ENCODE measurements at regions not wholly inside any gene's neighbourhood (a gene's known extent, or its start where the extent isn't known, plus 50 kb on each side); places are given as distances from the start of the nearest gene placed in this dataset.

DNA sequence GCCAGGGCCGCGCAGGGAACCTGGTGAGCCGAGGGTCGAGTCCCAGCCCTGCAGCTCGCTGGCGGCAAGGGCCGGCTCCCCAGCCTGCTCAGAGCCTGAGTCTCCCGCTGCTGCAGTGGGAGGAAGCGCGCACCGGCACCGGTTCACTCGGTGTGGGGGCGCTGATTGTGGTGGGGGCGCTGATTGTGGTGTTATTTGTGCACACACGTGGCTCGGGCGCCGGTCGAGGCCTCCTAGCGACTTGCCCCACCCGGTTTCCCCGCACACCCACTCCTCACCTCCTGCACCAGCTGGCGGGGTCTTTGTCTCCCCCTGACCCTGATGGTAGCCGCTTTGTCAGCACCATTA is 266.7 kb downstream of the NSG2 start:
- no peak overlapping the region for H2AFZ ChIP-seq (ENCODE audit: low read depth, low read length, poor library complexity, severe bottlenecking)
- H3K9ac ChIP-seq (ENCODE audit: low read length) = no peak overlapping the region
- peak; percentile 48 for ATAC-seq
- POLR2A ChIA-PET = interaction anchor here (0.9 kb wide), 1 partner anchor 267 kb away, joined by 8 read pairs; the partner anchor contains the start of gene NSG2
- no peaks in the 10 kb centered on the region for H3K36me3 ChIP-seq (ENCODE audit: control insufficient read depth in 1 of 2, insufficient read depth in 2 of 2, low read length in 2 of 2)
- DNase-seq (ENCODE audit: low read depth, low spot score) = no peak
- no TSS peak for BruUV-seq (replicated peaks)
- RAD21 ChIA-PET (ENCODE audit: low non-redundant PET in 1 of 2, low total read pairs in 2 of 2, uncharacterized antibody in 2 of 2, unreplicated experiment in 2 of 2) = interaction anchor here (0.7 to 2.7 kb wide), 3 partner anchors 27 to 267 kb away, joined by 3 to 30 read pairs (median 15); partner anchors contain the start of gene NSG2 (in 2 of the 2)
- H3K27me3 ChIP-seq (ENCODE audit: insufficient read depth, low read length) = peaks cover 4% of the 10 kb centered on the region; the same call in 1 of the 2 replicates
- H3K9me3 ChIP-seq (ENCODE audit: control insufficient read depth in 1 of 2, insufficient read depth in 1 of 2, low read depth in 1 of 2, low read length in 2 of 2) = no peaks in the 10 kb centered on the region
- no peak overlapping the region for H3K4me3 ChIP-seq (replicated peaks in 1 of 2; ENCODE audit: low read depth in 1 of 2, low read length in 2 of 2)
- H3K9me2 ChIP-seq (ENCODE audit: insufficient read depth) = no peaks in the 10 kb centered on the region
- intact Hi-C loops (cut with micrococcal nuclease) = loop anchor here (1.0 kb wide), 1 partner anchor 267 kb away; the partner anchor contains the start of gene NSG2
- no peak overlapping the region for H3K27ac ChIP-seq (ENCODE audit: low read depth, low read length)
- no peaks in the 10 kb centered on the region; a peak in 1 of 4 replicates for H3K4me1 ChIP-seq (ENCODE audit: control insufficient read depth in 1 of 2, insufficient read depth in 2 of 2, low read length in 2 of 2)
- H4K20me1 ChIP-seq (ENCODE audit: insufficient read depth) = no peaks in the 10 kb centered on the region
- TF ChIP-seq, protein P1, sequence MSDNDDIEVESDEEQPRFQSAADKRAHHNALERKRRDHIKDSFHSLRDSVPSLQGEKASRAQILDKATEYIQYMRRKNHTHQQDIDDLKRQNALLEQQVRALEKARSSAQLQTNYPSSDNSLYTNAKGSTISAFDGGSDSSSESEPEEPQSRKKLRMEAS (IDR thresholded peaks at IDR 0.05) = no peak
- TF ChIP-seq SP1 (IDR thresholded peaks at IDR 0.05; ENCODE audit: low read depth) = no peak
- no peak for TF ChIP-seq SRF (IDR thresholded peaks at IDR 0.05; ENCODE audit: low read depth)
- no peak for TF ChIP-seq FOSL1 (IDR thresholded peaks at IDR 0.05; ENCODE audit: low read depth)
- TF ChIP-seq ZFX (IDR thresholded peaks at IDR 0.05) = no peak
- no peak for TF ChIP-seq ELF1 (IDR thresholded peaks at IDR 0.05; ENCODE audit: borderline replicate concordance, low read depth)
- TF ChIP-seq RAD21 (IDR thresholded peaks at IDR 0.05; ENCODE audit: low read depth) = no peak
- TF ChIP-seq, protein P2, sequence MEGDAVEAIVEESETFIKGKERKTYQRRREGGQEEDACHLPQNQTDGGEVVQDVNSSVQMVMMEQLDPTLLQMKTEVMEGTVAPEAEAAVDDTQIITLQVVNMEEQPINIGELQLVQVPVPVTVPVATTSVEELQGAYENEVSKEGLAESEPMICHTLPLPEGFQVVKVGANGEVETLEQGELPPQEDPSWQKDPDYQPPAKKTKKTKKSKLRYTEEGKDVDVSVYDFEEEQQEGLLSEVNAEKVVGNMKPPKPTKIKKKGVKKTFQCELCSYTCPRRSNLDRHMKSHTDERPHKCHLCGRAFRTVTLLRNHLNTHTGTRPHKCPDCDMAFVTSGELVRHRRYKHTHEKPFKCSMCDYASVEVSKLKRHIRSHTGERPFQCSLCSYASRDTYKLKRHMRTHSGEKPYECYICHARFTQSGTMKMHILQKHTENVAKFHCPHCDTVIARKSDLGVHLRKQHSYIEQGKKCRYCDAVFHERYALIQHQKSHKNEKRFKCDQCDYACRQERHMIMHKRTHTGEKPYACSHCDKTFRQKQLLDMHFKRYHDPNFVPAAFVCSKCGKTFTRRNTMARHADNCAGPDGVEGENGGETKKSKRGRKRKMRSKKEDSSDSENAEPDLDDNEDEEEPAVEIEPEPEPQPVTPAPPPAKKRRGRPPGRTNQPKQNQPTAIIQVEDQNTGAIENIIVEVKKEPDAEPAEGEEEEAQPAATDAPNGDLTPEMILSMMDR (IDR thresholded peaks at IDR 0.05 in 2 of 3, conservative IDR thresholded peaks at IDR 0.05 in 1 of 3; ENCODE audit: borderline replicate concordance in 1 of 3, insufficient read depth in 1 of 3, low read depth in 2 of 3, low read length in 2 of 3) = no peak
- TF ChIP-seq JUND (IDR thresholded peaks at IDR 0.05) = no peak
- TF ChIP-seq, protein P3, sequence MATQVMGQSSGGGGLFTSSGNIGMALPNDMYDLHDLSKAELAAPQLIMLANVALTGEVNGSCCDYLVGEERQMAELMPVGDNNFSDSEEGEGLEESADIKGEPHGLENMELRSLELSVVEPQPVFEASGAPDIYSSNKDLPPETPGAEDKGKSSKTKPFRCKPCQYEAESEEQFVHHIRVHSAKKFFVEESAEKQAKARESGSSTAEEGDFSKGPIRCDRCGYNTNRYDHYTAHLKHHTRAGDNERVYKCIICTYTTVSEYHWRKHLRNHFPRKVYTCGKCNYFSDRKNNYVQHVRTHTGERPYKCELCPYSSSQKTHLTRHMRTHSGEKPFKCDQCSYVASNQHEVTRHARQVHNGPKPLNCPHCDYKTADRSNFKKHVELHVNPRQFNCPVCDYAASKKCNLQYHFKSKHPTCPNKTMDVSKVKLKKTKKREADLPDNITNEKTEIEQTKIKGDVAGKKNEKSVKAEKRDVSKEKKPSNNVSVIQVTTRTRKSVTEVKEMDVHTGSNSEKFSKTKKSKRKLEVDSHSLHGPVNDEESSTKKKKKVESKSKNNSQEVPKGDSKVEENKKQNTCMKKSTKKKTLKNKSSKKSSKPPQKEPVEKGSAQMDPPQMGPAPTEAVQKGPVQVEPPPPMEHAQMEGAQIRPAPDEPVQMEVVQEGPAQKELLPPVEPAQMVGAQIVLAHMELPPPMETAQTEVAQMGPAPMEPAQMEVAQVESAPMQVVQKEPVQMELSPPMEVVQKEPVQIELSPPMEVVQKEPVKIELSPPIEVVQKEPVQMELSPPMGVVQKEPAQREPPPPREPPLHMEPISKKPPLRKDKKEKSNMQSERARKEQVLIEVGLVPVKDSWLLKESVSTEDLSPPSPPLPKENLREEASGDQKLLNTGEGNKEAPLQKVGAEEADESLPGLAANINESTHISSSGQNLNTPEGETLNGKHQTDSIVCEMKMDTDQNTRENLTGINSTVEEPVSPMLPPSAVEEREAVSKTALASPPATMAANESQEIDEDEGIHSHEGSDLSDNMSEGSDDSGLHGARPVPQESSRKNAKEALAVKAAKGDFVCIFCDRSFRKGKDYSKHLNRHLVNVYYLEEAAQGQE (IDR thresholded peaks at IDR 0.05; ENCODE audit: low read depth) = no peak
- TF ChIP-seq YY1 (IDR thresholded peaks at IDR 0.05; ENCODE audit: extremely low read depth, insufficient replicate concordance, low read depth, low read length) = no peak
- TF ChIP-seq EZH2phosphoT487 (IDR thresholded peaks at IDR 0.05; ENCODE audit: borderline replicate concordance) = no peak
- no peak for TF ChIP-seq EGR1 (IDR thresholded peaks at IDR 0.05; ENCODE audit: low read depth)
- no peak for TF ChIP-seq CEBPB (IDR thresholded peaks at IDR 0.05; ENCODE audit: low read depth)
- no peak for TF ChIP-seq POLR2A (IDR thresholded peaks at IDR 0.05; ENCODE audit: borderline replicate concordance, extremely low read depth, insufficient read depth, insufficient read length)
- TF ChIP-seq SIN3A (IDR thresholded peaks at IDR 0.05; ENCODE audit: low read depth) = no peak
- TF ChIP-seq, protein P4, sequence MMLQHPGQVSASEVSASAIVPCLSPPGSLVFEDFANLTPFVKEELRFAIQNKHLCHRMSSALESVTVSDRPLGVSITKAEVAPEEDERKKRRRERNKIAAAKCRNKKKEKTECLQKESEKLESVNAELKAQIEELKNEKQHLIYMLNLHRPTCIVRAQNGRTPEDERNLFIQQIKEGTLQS (IDR thresholded peaks at IDR 0.05) = no peak
- no peak for TF ChIP-seq EZH2 (IDR thresholded peaks at IDR 0.05)
- H3K4me2 ChIP-seq (ENCODE audit: low read length) = peak overlapping the region; percentile 37
- H3K79me2 ChIP-seq (ENCODE audit: insufficient read depth, low read length) = no peaks in the 10 kb centered on the region
- CTCF ChIA-PET = interaction anchor here (0.7 to 4.5 kb wide), 20 partner anchors 11 to 1605 kb away, joined by 3 to 165 read pairs (median 4); partner anchors contain the start of genes BOD1 and NSG2

Measured in HCT116 (cell line).